ENCODE measurements at regions not wholly inside any gene's neighbourhood (a gene's known extent, or its start where the extent isn't known, plus 50 kb on each side); places are given as distances from the start of the nearest gene placed in this dataset.

GRCh38 chr12:90253674-90254181, 545.1 kb upstream of the ATP2B1 start:
- no peak overlapping the region for H3K9ac ChIP-seq (ENCODE audit: insufficient read length)
- H3K4me3 ChIP-seq = no peak overlapping the region
- DNase-seq (ENCODE audit: low read depth, low spot score) = no peak
- no peak overlapping the region for H3K27ac ChIP-seq
- no peak for TF ChIP-seq FOXP2 (optimal IDR thresholded peaks at IDR 0.05; ENCODE audit: control extremely low read depth, extremely low read length, insufficient read depth)
- TF ChIP-seq POLR2AphosphoS5 (IDR thresholded peaks at IDR 0.05; ENCODE audit: borderline replicate concordance, low read depth, low read length) = no peak
- no peak for TF ChIP-seq EZH2 (IDR thresholded peaks at IDR 0.05)
- H3K9me3 ChIP-seq (ENCODE audit: low read depth, low read length) = no peaks in the 10 kb centered on the region
- no peaks in the 10 kb centered on the region for H3K36me3 ChIP-seq (ENCODE audit: insufficient read depth, low read length)

- no peak for DNase-seq (ENCODE audit: low read depth, low spot score)
- Histone ChIP-seq H3K4me3 (no peak overlapping the region), H3K9ac (ENCODE audit: insufficient read length) (no peak overlapping the region), H3K36me3 (ENCODE audit: insufficient read depth, low read length) (no peaks in the 10 kb centered on the region), H3K27ac (no peak overlapping the region), H3K9me3 (ENCODE audit: low read depth, low read length) (no peaks in the 10 kb centered on the region)
- TF ChIP-seq FOXP2 (optimal IDR thresholded peaks at IDR 0.05; ENCODE audit: control extremely low read depth, extremely low read length, insufficient read depth) (no peak), POLR2AphosphoS5 (IDR thresholded peaks at IDR 0.05; ENCODE audit: borderline replicate concordance, low read depth, low read length) (no peak), EZH2 (IDR thresholded peaks at IDR 0.05) (no peak)
Measured at GRCh38 chr12:90253136-90253535, 544.5 kb upstream of the ATP2B1 start.

GRCh38 chr12:90250766-90251165, 542.1 kb upstream of the ATP2B1 start:
- Histone ChIP-seq H3K27ac (no peak overlapping the region), H3K9ac (ENCODE audit: insufficient read length) (no peak overlapping the region), H3K4me3 (no peak overlapping the region), H3K9me3 (ENCODE audit: low read depth, low read length) (no peaks in the 10 kb centered on the region), H3K36me3 (ENCODE audit: insufficient read depth, low read length) (no peaks in the 10 kb centered on the region)
- no peak for DNase-seq (ENCODE audit: low read depth, low spot score)
- TF ChIP-seq EZH2 (IDR thresholded peaks at IDR 0.05) (no peak), POLR2AphosphoS5 (IDR thresholded peaks at IDR 0.05; ENCODE audit: borderline replicate concordance, low read depth, low read length) (no peak), FOXP2 (optimal IDR thresholded peaks at IDR 0.05; ENCODE audit: control extremely low read depth, extremely low read length, insufficient read depth) (no peak)

GRCh38 chr12:90250042-90250441, 541.4 kb upstream of the ATP2B1 start:
- no peaks in the 10 kb centered on the region for H3K9me3 ChIP-seq (ENCODE audit: low read depth, low read length)
- no peak overlapping the region for H3K27ac ChIP-seq
- H3K4me3 ChIP-seq = no peak overlapping the region
- H3K9ac ChIP-seq (ENCODE audit: insufficient read length) = no peak overlapping the region
- no peak for TF ChIP-seq FOXP2 (optimal IDR thresholded peaks at IDR 0.05; ENCODE audit: control extremely low read depth, extremely low read length, insufficient read depth)
- no peak for TF ChIP-seq POLR2AphosphoS5 (IDR thresholded peaks at IDR 0.05; ENCODE audit: borderline replicate concordance, low read depth, low read length)
- no peak for TF ChIP-seq EZH2 (IDR thresholded peaks at IDR 0.05)
- H3K36me3 ChIP-seq (ENCODE audit: insufficient read depth, low read length) = no peaks in the 10 kb centered on the region
- DNase-seq (ENCODE audit: low read depth, low spot score) = no peak

- TF ChIP-seq FOXP2 (optimal IDR thresholded peaks at IDR 0.05; ENCODE audit: control extremely low read depth, extremely low read length, insufficient read depth) = no peak
- no peak for TF ChIP-seq POLR2AphosphoS5 (IDR thresholded peaks at IDR 0.05; ENCODE audit: borderline replicate concordance, low read depth, low read length)
- no peak for TF ChIP-seq EZH2 (IDR thresholded peaks at IDR 0.05)
- Histone ChIP-seq H3K9ac (ENCODE audit: insufficient read length) (no peak overlapping the region), H3K27ac (no peak overlapping the region), H3K36me3 (ENCODE audit: insufficient read depth, low read length) (no peaks in the 10 kb centered on the region), H3K4me3 (no peak overlapping the region), H3K9me3 (ENCODE audit: low read depth, low read length) (no peaks in the 10 kb centered on the region)
- no peak for DNase-seq (ENCODE audit: low read depth, low spot score)
Measured at GRCh38 chr12:90246688-90247087, 538.0 kb upstream of the ATP2B1 start.

GRCh38 chr12:90245391-90245790, 536.8 kb upstream of the ATP2B1 start:
- Histone ChIP-seq H3K36me3 (ENCODE audit: insufficient read depth, low read length) (no peaks in the 10 kb centered on the region), H3K4me3 (no peak overlapping the region), H3K9me3 (ENCODE audit: low read depth, low read length) (no peaks in the 10 kb centered on the region), H3K9ac (ENCODE audit: insufficient read length) (no peak overlapping the region), H3K27ac (no peak overlapping the region)
- no peak for TF ChIP-seq EZH2 (IDR thresholded peaks at IDR 0.05)
- no peak for TF ChIP-seq POLR2AphosphoS5 (IDR thresholded peaks at IDR 0.05; ENCODE audit: borderline replicate concordance, low read depth, low read length)
- TF ChIP-seq FOXP2 (optimal IDR thresholded peaks at IDR 0.05; ENCODE audit: control extremely low read depth, extremely low read length, insufficient read depth) = no peak
- DNase-seq (ENCODE audit: low read depth, low spot score) = no peak

- Histone ChIP-seq H3K9ac (ENCODE audit: insufficient read length) (no peak overlapping the region), H3K36me3 (ENCODE audit: insufficient read depth, low read length) (no peaks in the 10 kb centered on the region), H3K27ac (no peak overlapping the region), H3K4me3 (no peak overlapping the region), H3K9me3 (ENCODE audit: low read depth, low read length) (no peaks in the 10 kb centered on the region)
- no peak for TF ChIP-seq POLR2AphosphoS5 (IDR thresholded peaks at IDR 0.05; ENCODE audit: borderline replicate concordance, low read depth, low read length)
- no peak for TF ChIP-seq FOXP2 (optimal IDR thresholded peaks at IDR 0.05; ENCODE audit: control extremely low read depth, extremely low read length, insufficient read depth)
- no peak for TF ChIP-seq EZH2 (IDR thresholded peaks at IDR 0.05)
- DNase-seq (ENCODE audit: low read depth, low spot score) = no peak
Measured at GRCh38 chr12:90244232-90244631, 535.6 kb upstream of the ATP2B1 start.

- Histone ChIP-seq H3K4me3 (no peak overlapping the region), H3K27ac (no peak overlapping the region), H3K36me3 (ENCODE audit: insufficient read depth, low read length) (no peaks in the 10 kb centered on the region), H3K9ac (ENCODE audit: insufficient read length) (no peak overlapping the region), H3K9me3 (ENCODE audit: low read depth, low read length) (no peaks in the 10 kb centered on the region)
- no peak for TF ChIP-seq FOXP2 (optimal IDR thresholded peaks at IDR 0.05; ENCODE audit: control extremely low read depth, extremely low read length, insufficient read depth)
- TF ChIP-seq EZH2 (IDR thresholded peaks at IDR 0.05) = no peak
- no peak for TF ChIP-seq POLR2AphosphoS5 (IDR thresholded peaks at IDR 0.05; ENCODE audit: borderline replicate concordance, low read depth, low read length)
- DNase-seq (ENCODE audit: low read depth, low spot score) = no peak
Measured at GRCh38 chr12:90243211-90243610, 534.6 kb upstream of the ATP2B1 start.

- Histone ChIP-seq H3K9ac (ENCODE audit: insufficient read length) (no peak overlapping the region), H3K4me3 (no peak overlapping the region), H3K27ac (no peak overlapping the region), H3K36me3 (ENCODE audit: insufficient read depth, low read length) (no peaks in the 10 kb centered on the region), H3K9me3 (ENCODE audit: low read depth, low read length) (no peaks in the 10 kb centered on the region)
- no peak for DNase-seq (ENCODE audit: low read depth, low spot score)
- TF ChIP-seq POLR2AphosphoS5 (IDR thresholded peaks at IDR 0.05; ENCODE audit: borderline replicate concordance, low read depth, low read length) (no peak), FOXP2 (optimal IDR thresholded peaks at IDR 0.05; ENCODE audit: control extremely low read depth, extremely low read length, insufficient read depth) (no peak), EZH2 (IDR thresholded peaks at IDR 0.05) (no peak)
Measured at GRCh38 chr12:90239732-90240260, 531.2 kb upstream of the ATP2B1 start.
